ENCODE measurements at regions not wholly inside any gene's neighbourhood (a gene's known extent, or its start where the extent isn't known, plus 50 kb on each side); places are given as distances from the start of the nearest gene placed in this dataset.

DNA sequence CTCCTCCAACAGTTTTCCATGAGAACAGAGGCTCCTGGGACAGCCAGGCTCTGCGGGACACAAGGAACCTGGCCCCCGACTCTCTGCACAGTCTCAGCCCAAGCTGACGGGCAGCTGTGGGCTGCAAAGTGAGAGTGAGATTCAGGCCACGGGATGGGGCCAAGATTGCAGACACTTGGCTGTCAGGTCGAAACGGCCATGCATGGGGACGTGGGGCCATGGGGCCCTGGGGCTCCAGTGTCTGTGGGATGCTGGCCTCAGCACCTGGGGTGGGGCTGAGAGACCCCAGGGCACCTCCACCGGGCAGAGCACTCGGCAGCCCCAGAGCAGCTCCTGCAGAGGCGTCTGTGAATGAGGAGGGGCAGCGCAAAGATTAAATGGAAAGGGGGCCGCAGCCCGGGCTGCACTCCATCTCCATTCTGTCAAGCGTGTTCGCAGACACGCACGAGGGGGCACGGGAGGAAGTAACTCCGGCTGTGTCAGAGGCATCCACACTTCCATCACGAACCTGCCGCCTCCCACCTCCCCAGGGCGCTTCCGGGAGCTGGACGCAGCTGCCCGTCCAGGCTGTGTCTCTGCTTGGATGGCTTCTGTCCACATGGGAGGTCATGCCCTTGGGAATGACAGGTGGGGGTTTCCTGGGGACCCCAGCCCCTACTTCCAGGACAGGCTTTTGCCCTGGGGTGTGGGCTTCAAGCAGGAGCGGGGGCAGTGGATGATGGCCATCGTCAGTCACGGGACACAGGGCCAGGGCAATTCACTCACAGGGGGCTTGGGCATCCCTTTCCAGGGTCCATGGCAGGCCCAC, 82.8 kb upstream of the NKX1-1 start:
- no peak for DNase-seq (ENCODE audit: low read depth)
- no peak overlapping the region for H3K4me3 ChIP-seq (ENCODE audit: control insufficient read depth, low read depth, low read length)
- TF ChIP-seq CTCF (IDR thresholded peaks at IDR 0.05; ENCODE audit: control insufficient read depth, insufficient read depth, low read depth, low read length, missing control alignments): no peak

GRCh38 chr4:1488357-1488756, 82.1 kb upstream of the NKX1-1 start:
- no peak overlapping the region for H3K4me3 ChIP-seq (ENCODE audit: control insufficient read depth, low read depth, low read length)
- DNase-seq (ENCODE audit: low read depth): no peak
- no peak for TF ChIP-seq CTCF (IDR thresholded peaks at IDR 0.05; ENCODE audit: control insufficient read depth, insufficient read depth, low read depth, low read length, missing control alignments)

- DNase-seq (ENCODE audit: low read depth): no peak
- no peak for TF ChIP-seq CTCF (IDR thresholded peaks at IDR 0.05; ENCODE audit: control insufficient read depth, insufficient read depth, low read depth, low read length, missing control alignments)
- no peak overlapping the region for H3K4me3 ChIP-seq (ENCODE audit: control insufficient read depth, low read depth, low read length)
Measured at GRCh38 chr4:1487761-1488160, 81.5 kb upstream of the NKX1-1 start.

GRCh38 chr4:1487106-1487505, 80.9 kb upstream of the NKX1-1 start:
- no peak for TF ChIP-seq CTCF (IDR thresholded peaks at IDR 0.05; ENCODE audit: control insufficient read depth, insufficient read depth, low read depth, low read length, missing control alignments)
- no peak for DNase-seq (ENCODE audit: low read depth)
- H3K4me3 ChIP-seq (ENCODE audit: control insufficient read depth, low read depth, low read length): no peak overlapping the region

GRCh38 chr4:1485280-1485679, 79.0 kb upstream of the NKX1-1 start:
- H3K4me3 ChIP-seq (ENCODE audit: control insufficient read depth, low read depth, low read length): no peak overlapping the region
- DNase-seq (ENCODE audit: low read depth): no peak
- TF ChIP-seq CTCF (IDR thresholded peaks at IDR 0.05; ENCODE audit: control insufficient read depth, insufficient read depth, low read depth, low read length, missing control alignments): no peak

GRCh38 chr4:1480720-1481119, 74.5 kb upstream of the NKX1-1 start:
- no peak overlapping the region for H3K4me3 ChIP-seq (ENCODE audit: control insufficient read depth, low read depth, low read length)

More at GRCh38 chr4:1480720-1481119, 74.5 kb upstream of the NKX1-1 start:
- DNase-seq (ENCODE audit: low read depth): no peak
- no peak for TF ChIP-seq CTCF (IDR thresholded peaks at IDR 0.05; ENCODE audit: control insufficient read depth, insufficient read depth, low read depth, low read length, missing control alignments)
